ENCODE measurements at regions not wholly inside any gene's neighbourhood (a gene's known extent, or its start where the extent isn't known, plus 50 kb on each side); places are given as distances from the start of the nearest gene placed in this dataset.

GRCh38 chr16:35931722-35932121, 2472.3 kb downstream of the TP53TG3F start:
- TF ChIP-seq, protein P1, sequence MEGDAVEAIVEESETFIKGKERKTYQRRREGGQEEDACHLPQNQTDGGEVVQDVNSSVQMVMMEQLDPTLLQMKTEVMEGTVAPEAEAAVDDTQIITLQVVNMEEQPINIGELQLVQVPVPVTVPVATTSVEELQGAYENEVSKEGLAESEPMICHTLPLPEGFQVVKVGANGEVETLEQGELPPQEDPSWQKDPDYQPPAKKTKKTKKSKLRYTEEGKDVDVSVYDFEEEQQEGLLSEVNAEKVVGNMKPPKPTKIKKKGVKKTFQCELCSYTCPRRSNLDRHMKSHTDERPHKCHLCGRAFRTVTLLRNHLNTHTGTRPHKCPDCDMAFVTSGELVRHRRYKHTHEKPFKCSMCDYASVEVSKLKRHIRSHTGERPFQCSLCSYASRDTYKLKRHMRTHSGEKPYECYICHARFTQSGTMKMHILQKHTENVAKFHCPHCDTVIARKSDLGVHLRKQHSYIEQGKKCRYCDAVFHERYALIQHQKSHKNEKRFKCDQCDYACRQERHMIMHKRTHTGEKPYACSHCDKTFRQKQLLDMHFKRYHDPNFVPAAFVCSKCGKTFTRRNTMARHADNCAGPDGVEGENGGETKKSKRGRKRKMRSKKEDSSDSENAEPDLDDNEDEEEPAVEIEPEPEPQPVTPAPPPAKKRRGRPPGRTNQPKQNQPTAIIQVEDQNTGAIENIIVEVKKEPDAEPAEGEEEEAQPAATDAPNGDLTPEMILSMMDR (IDR thresholded peaks at IDR 0.05; ENCODE audit: insufficient read depth, low read length, severe bottlenecking): no peak
- Histone ChIP-seq H3K4me3 (ENCODE audit: low read depth, low read length) (no peak overlapping the region), H3K27me3 (ENCODE audit: control insufficient read depth, insufficient read depth, low read length) (no peaks in the 10 kb centered on the region), H3K36me3 (ENCODE audit: control insufficient read depth, insufficient read depth, low read length) (no peaks in the 10 kb centered on the region)
- DNase-seq (ENCODE audit: low read depth) (no peak), FAIRE-seq (no peak)
